Ammon's horn (tissue), 1 donor: ENCODE measurements at regions not wholly inside any gene's neighbourhood (a gene's known extent, or its start where the extent isn't known, plus 50 kb on each side); places are given as distances from the start of the nearest gene placed in this dataset.
A peak's percentile ranks its signal among the peaks of the same experiment; 100 is the strongest.

Source experiments
- DNase-seq: peaks from one replicate; pipeline ENCODE4 v3.0.0-alpha.2; 2016; ENCODE audit warnings: low spot score

DNA sequence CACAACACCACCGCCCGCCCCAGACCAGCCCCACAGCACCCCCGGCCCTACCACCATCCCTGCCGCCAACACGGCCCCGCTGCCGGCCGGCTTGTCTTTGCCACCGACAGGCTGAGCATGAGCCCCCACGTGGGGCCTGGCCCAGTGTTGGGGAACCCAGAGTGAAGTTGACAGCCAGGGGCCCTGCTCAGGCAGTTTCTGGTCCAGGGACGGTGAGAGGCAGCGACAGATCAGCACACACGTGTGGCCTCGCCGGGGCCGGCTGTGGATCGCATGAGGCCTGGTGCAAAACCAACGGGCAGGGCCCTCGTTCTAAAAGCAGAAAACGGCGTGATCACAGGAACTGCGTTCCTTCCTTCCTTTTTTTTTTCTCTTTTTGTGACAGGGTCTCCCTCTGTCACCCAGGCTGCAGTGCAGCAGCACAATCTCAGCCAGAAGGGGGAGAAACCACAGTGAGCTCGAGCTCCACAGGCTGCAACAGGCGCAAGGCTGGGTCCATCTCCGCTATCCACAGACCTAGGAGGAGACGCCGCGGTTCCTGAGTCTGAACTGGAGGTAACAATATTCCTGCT lies 50.5 kb upstream of the FBRSL1 start:
- DNase-seq, result peak; percentile 20

DNA sequence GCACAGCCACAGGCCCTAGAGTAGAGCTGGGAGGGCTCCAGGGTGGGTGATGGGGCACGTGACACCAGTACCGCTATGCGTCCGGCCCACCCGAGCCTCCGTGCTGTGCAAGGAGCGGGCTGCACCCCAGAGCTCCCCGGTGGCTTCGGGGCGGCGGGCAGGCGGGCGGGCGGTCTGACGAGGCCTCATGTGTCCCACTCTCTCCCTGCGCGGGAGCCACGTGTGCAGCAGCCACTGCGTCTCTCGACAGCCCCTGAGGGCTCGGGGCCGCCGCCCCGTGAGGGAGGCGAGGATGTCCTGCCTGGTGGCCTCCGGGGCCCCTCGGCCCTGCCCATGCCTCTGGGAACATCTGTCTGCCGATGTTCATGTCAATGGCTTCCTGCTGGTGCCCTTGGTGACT lies 51.2 kb upstream of the FBRSL1 start:
- DNase-seq, result no peak

DNA sequence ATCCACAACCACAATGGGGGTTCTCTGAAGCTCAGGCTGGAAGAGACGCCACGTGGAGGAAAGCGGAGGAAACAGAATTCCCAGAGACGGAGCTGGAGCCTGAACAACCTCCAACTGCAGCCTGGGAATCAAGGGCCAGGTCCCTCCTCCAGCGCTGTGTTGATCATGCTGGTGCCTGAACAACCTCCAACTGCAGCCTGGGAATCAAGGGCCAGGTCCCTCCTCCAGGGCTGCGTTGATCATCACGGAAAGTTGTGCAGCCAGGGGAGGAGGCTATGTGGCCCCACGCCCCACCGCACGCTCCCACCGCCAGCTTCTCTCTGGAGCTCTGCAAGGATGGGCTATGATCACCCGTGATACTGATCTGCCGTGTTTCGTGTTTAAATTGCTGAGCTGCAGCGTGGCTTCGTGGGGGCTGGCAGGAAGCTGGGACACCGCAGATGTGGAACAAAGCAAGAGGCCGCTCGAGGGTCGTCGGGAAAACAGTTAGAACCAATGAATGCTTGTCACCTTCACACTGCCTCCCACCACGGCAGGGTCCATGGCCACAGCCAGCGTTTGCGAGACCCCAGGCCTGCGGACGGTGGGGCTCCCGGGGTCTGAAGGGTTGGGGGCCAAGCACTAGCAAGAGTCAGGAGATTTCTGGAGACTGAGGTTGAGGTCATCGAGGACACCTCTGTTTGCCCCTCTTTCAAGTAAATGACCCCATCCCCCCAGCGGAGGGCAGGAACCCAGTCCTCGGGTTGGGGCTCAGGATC lies 51.8 kb upstream of the FBRSL1 start:
- DNase-seq, result no peak

DNA sequence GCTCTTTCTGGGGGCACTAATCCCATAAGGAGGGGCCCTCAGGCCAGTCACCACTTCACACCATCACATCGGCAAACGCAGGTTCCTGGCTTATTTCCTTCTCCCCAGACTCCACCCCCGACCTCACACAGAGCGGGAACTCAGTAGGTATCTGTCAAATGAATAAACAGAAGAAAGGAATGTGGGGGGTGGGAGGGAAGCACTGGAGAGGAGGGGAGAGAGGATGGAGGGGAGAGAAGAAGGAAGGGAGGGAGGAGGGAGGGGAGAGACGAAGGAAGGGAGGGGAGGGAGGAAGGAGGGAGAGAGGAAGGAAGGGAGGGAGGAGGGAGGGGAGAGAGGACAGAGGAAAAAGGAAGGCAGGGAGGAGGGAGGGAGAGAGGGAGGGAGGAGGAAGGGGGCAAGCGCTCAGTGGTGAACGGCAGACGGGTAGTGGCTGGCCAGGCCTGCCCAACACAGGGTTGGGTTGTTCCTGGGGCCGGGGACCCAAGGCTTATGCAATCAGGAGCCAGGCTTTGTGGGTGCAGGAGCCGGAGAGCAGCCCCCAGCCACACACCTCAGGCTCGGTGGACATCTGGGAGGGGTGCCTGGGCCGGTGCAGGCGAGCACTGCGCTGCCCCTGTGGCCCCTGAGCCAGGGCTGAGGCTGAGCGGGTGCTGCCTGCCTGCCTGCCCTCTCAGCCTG lies 52.6 kb upstream of the FBRSL1 start:
- no peak for DNase-seq

DNA sequence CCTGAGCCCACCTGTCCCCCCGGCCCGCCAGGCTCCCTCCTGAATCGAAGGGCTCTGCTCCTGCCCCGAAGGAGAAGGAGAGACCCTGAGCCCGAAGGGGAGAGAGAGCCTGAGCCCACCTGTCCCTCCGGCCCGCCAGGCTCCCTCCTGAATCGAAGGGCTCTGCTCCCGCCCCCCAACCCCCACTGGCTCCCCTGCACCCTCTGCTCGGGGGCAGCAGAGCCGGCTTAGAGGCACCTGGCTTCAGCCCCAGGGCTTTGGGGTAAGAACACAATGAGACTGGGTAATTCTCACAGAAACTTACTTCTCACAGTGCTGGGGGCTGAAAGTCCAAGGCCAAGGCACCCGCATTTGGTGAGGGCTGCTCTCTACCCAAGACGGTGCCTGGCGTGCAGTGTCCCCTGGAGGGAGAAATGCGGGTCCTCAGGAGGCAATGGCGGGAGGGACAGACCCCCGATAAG lies 53.1 kb upstream of the FBRSL1 start:
- DNase-seq, result no peak

DNA sequence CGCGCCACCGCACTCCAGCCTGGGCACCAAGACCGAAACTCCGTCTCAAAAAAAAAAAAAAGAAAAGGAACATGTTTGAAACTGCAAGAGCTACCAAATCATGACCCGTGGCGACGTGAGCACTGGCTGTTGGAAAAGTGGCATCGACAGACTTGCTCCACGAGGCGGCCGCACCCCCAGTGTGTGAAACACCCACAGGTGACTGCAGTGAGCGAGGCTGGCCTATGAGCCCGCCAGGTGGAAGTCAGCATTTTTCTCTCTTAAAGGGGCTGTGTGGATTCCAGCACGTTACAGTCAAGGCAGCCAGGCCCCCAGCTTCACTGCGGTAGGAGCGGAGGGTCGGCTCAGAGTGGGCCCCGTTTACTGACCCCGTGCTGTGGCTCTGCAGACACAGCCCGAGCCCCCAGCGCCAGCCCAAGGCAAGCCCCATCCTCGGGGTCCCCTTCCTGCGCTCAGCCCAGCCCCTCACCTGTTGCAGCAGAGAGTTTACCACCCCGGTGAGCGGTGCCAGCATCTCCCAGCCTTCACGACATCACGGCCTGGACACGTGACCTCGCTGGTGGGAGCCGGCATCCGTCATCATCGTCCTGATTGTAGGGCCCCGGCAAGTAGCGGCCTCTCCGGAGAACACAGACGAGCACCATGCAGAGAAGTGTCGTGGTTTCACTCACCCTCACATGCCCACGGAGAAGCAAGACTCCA lies 54.3 kb upstream of the FBRSL1 start:
- DNase-seq, result no peak

DNA sequence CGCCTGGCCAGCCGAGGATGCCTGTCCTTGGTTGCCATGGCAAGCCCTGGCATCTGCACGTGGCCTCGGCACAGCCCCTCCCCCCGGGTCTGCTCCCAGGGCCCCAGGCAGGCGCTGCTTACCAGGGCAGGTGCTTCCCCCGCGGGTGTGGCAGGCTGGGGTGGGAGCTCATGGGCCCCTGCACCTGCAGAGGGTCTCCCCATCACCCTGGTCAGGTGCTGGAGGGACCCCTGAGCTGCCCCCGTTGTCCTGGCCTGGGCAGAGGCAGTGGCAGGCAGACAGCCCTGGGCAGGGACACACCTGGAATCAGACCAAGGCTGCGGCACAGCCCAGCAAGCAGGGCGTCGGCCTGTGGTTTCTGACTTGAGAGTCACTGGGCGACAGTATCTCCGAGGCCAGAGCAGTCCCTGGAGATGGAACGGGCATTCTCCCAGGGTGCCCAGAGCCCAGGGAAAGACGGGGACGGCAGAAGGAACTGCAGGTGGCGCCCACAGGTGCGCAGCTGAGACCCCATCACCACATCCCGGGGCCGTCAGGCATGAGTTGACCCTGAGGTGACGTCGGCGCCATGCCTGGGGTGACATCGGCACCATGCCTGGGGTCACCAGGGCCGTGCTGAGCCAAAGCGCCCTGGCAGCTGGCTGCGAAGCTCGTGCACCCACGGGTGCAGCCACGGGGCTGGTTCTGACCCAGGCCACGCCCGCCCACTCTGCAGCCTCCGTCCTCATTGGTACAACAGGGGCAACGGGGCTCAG lies 56.1 kb upstream of the FBRSL1 start:
- DNase-seq, result no peak

DNA sequence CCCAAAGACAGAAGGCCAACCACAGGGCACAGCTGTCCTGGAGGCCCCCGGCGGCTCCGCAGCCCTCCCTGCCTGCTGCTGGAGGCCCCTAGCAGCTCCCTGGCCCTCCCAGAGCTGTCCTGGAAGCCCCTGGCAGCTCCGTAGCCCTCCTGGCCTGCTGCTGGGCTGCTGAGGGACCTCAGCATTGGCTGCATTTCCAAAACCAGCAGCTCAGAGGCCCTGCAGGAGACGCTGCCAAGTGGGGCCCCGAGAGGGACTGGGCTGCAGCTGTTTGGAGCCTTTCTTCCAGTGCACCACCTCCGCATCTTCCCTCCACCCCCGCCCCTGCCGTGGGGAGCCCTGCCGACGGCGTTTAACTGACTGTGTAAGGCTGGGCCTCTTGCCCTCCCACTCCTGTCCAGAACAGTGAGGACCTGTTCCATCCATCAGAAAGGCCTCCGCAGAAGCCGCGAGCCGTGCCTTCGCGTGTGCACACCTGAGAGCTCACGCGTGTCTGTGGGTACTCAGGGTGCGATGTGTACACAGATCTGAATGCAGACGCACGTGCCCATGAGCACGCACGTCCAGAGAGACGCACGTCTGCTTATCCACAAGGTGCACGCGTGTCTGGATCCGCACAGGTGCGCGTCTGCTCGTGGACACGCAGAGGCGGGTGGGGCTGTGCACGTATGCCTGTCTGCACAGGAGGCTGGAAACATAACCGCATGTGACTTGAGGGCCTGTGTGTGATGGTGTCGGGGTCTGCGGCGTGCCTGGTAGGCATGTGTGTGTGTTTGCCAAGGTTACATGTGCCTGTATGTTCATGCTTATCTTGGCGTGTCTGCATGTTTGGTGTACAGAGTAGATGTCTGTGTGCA lies 57.0 kb upstream of the FBRSL1 start:
- no peak for DNase-seq

DNA sequence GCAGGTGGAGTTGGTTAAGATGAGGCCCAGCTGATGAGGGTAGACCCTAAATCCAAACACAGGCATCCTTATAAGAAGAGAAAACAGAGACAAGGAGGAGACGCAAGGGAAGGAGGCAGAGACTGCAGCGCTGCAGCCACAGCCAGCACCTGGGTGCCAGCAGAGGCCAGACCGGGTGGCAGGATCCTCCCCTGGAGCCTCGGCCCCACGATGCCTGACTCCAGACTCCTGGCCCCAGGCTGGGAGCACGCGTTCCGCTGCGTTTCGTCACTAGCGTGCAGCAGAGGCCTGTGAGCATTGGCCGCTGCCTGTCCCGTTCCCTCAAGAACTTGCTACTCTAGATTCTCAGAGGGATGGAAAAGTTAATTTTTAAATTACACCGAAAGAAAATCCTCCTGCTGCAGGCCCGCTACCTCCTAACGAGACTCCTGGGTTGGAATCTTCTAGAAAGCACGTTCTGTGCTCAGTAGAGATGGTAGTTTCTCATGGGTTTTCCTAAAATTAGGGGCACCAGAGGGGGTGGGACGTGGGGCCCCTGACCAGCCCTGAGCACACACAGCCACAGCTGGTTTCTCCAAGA lies 57.7 kb upstream of the FBRSL1 start:
- DNase-seq, result no peak

DNA sequence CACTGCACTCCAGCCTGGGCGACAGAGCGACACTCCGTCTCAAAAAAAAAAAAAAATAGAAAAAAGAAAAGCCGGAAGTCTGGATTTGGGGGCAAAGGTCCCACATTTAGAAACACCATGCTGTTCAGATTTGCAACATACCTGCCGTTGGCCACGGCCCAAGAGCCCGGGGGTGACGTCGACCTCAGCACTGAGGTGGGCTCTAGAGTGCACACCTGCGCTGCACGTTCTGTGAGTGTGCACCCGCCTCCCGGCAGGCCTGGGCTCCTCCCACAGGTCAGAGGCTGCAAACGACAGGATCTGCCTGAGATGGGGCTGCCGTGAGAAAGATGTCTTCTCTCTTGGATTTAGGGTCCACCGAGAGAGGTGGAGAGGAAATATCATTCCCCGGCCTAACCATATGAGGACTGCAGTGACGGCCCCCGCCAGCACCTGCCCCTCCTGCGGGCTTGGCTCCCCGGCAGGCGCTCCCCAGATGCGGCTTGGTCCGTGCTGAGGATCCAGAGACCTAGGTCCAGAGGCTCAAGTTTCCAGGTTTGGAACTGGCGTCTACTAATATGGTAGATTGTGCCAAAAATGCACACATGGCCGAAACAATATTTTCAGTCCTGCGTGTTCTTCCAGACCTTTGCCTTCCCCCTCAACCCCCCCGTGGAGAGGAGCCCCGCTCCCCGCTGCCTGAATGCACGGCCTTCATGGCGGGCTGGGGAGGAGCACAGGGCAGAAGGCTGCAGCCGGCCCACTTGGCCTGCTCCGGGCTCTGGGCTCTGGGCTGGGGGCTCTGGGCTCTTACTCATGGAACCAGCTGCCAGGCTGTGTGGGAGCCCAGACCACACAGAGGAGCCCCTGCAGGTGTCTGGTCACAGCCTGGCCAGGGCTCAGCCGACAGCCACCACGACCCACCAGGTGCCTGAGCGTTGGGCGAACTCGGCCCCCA lies 58.8 kb upstream of the FBRSL1 start:
- no peak for DNase-seq

DNA sequence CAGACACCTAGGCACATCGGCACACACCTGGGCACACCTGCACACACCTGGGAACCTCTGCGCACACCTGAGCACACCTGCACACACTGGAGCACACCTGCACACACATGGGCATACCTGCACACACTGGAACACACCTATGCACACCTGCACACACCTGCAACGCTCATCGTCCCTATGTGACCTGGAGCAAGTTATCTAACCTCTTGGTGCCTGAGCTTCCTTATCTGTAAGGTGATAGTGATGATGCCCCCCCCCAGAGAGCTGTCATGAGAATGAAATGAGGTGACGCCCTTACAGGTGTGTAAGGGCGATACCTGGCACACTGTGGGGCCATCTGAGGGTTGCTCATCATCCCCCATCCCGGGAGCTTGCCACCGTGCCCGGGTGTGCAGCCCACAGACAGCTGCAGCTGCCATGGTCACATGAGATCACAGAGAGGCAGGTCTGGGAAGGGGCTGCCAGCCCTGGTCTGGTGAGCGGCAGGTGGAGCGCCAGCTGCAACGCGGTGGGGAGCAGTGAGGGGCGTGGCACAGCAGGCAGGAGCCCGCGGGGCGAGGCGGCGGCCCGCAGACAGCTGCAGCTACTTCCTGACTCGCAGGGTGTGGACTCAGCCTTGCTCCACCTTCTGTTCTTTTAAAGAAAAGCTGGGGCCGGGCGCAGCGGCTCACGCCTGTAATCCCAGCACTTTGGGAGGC lies 59.9 kb upstream of the FBRSL1 start:
- no peak for DNase-seq

DNA sequence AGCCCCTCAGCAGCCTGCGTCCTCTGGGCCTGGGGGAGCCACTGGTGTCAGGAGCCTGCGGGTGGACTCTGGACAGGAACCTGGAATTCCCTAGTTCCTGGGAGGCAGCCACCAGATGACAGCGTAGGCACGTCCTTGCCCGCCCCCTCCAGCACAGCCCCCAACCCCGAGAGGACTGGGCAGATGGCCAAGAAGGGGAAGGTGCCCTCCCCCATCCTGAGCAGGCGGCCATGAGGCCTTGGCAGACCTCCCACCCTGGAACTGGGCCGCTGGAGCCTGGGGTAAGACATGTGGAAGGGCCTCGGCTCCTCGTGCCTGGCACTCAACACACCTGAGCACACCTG lies 60.4 kb upstream of the FBRSL1 start:
- no peak for DNase-seq

DNA sequence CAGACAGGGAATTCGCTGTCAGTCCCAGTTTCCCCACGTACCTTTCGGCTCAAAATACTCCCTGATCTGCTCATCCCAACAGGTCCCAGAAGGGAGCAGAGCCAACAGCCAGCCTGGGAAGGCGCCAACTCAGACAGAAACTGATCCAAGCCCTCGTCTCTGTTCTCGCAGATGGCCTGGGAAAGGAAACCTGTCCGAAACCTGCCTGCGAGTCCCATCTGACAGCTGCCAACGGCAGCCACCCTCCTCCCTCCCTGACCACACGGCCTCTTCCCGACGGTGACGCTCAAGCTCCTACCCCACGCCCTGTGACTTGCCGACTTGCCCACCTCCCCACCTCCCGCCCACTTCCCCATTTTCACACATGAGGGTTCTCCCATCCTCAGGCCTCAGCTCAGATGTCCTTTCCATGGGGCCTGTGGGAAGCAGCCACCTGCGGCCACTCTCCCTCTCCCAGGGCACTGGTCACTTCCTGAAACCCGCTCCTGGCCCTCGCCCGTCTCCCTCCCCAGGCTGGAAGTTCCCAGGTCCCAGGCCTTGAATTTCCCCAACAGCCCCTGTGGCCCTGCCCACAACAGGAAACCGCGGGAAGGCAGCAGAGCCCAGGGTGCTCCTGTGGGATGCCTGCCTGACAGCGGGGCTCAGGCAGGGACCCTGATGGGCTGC lies 60.9 kb upstream of the FBRSL1 start:
- no peak for DNase-seq

DNA sequence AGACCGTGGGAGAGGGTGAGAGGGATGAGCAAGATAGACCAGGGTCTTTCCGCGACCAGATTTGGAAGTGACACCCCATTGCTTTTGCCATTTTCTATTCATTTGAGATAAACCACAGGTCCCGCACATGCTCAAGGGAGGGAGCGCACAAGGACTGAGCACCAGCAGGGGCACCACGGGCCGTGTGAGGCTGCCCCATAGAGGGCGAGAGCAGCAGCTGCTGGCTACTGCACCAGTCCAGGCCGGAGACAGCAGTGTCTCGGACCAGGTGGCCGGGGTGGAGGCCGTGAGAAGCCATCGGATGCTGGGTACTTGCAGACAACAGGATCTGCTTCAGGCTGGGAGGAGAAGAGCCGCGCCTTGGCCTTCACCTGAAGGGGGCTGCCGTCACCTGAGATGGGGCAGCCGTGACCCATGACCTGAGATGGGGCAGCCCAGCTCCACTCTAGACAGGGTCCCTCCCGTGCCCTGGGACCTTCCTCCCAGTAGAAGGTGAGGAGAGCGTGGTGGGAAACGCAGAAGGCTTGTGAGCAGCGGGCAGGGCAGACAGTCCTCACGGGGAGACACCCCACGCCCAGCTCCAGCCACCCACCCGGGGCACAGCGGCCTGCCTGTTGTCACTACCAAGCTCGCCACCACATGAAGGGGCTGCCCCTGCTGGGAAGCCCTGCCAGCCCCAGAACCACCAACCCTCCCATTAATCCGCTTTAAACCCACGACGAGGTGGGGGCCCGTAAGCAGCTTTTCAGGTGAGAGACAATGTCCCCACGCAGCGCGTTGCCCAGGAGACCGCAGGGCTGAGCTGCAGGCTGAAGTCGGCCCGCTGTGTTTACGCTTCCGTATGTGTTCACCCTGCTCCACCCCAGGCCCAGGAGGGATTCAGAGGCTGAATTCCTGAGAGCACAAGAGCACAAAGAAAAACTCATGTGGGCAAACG lies 61.7 kb upstream of the FBRSL1 start:
- no peak for DNase-seq

DNA sequence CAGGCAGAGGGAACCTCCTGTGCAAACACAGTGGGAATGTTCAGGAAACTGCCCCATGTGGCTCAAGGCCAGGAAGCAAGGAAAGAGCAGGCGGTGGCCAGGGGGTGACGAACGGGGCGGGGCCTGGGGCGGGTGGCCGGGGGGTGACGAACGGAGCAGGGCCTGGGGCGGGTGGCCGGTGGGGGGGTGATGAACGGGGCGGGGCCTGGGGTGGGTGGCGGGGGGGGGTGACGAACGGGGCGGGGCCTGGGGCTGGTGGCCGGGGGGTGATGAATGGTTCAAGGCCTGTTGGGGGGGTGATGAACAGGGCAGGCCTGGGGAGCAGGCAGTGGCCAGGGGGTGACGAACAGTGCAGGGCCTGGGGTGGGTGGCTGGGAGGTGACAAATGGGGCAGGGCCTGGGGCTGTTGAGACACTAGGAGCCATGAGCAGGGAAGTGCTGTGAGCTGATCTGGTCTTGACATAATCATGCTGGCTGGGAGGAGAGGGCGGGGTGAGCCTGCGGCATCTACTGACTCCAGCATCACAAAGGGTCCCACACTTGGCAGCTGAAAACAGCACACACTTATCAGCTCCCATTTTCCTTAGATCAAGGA lies 62.7 kb upstream of the FBRSL1 start:
- no peak for DNase-seq

DNA sequence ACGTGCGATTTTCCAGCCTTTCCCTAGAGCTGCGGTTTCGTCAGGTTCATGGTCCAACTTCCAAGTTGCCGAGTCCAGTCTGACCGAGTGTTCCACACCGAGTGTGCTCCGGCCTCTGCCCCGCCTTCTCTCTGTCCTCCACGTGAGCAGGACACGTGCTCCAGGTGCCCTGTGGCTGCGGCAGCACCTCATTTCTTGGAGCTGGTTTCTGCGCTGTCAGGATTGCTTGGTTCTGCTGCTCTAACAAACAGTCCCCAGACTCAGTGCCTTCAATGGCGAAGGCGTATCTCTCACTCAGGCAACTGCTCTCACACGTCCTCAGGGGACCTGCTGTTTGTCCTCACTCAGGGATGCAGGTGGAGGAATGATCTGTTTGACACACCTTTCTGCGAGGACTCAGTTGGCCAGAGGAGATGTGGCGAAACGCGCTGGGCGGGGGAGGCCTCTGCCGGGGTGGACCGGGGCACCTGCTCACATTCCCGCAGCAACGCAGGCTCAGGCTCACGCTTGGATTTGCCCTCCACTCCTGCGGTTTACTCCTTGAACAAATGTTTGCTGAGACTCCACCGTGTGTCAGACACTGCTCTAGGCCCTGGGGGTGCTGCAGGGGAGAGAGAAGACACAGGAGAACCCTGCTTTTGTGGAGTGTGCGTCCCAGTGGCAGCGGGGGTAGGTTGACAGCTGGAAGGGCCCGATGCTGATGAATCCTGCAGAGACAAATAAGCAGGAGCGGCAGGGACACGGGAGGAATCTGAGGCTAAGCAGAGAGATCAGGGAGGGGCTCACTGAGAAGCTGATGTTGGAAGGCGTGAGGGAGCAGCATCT lies 63.4 kb upstream of the FBRSL1 start:
- DNase-seq, result no peak
